ENCODE measurements at regions not wholly inside any gene's neighbourhood (a gene's known extent, or its start where the extent isn't known, plus 50 kb on each side); places are given as distances from the start of the nearest gene placed in this dataset.

DNA sequence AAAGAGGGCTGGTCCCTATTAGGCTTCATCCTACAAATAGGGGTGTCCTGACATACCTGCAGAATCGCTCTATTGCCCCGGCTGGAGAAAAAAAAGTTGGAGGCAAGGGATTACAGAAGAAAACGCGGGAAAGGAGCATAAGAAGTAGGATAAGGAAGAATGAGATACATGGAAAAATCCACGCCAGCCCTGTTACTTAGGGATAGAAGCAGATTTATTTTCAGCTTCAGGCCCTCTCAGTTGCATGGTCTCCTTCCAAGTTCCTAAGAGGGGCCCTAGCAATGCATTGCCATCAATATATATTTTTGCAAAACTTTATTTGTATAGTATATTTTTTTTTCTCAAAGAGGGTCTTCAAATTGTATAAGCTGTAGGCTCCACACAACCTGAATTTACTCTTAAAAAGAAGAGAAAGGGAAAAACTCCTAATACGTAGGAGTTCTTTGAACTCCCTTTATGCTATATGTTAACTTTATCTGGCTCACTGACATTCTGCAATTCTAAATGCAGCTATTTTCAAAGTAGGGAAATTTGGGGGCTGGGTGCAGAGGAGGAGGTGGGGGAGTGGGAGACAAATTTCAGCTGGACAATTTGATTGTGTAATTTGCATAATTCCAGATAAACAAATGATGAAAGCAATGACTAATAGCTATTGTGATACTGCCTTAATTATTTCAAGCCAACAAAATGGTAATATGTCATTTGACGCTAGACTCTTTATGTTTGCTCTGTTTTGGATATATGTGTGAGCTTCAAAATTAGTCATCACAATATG lies 137.7 kb upstream of the TRHDE start:
- TF ChIP-seq GATA2 (IDR thresholded peaks at IDR 0.05; ENCODE audit: low read depth, low read length) = no peak
- TF ChIP-seq GATA3 (IDR thresholded peaks at IDR 0.05; ENCODE audit: low read depth, low read length) = no peak

- TF ChIP-seq GATA3 (IDR thresholded peaks at IDR 0.05; ENCODE audit: low read depth, low read length) (no peak), GATA2 (IDR thresholded peaks at IDR 0.05; ENCODE audit: low read depth, low read length) (no peak)
Observed at GRCh38 chr12:72135021-72135301, 137.2 kb upstream of the TRHDE start.

- no peak for TF ChIP-seq GATA3 (IDR thresholded peaks at IDR 0.05; ENCODE audit: low read depth, low read length)
- TF ChIP-seq GATA2 (IDR thresholded peaks at IDR 0.05; ENCODE audit: low read depth, low read length) = no peak
Observed at GRCh38 chr12:72136792-72137191, 135.4 kb upstream of the TRHDE start.

DNA sequence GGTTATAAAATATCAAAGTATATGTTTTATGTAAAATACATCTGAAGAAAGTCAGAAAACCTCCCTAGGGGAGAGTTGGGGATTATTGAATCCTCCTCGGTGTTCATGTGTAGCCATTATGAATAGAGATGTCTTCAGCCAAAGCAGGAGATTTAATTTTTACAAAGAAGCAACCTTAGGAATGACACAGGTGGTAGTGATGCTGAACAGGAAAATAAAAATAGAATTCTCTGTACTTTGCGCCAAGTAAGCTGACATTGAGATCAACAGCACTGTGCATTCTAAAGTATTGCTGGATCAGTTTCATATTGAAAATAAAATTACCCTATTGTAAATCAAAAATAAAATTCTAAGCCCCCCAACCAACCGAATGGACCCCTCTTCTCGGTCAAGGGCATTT lies 132.8 kb upstream of the TRHDE start:
- no peak for TF ChIP-seq GATA3 (IDR thresholded peaks at IDR 0.05; ENCODE audit: low read depth, low read length)
- no peak for TF ChIP-seq GATA2 (IDR thresholded peaks at IDR 0.05; ENCODE audit: low read depth, low read length)

GRCh38 chr12:72141381-72141780 lies 130.8 kb upstream of the TRHDE start:
- TF ChIP-seq GATA3 (IDR thresholded peaks at IDR 0.05; ENCODE audit: low read depth, low read length) (no peak), GATA2 (IDR thresholded peaks at IDR 0.05; ENCODE audit: low read depth, low read length) (no peak)

- TF ChIP-seq GATA2 (IDR thresholded peaks at IDR 0.05; ENCODE audit: low read depth, low read length) (no peak), GATA3 (IDR thresholded peaks at IDR 0.05; ENCODE audit: low read depth, low read length) (no peak)
Observed at GRCh38 chr12:72144553-72144952, 127.6 kb upstream of the TRHDE start.

- TF ChIP-seq GATA3 (IDR thresholded peaks at IDR 0.05; ENCODE audit: low read depth, low read length) (no peak), GATA2 (IDR thresholded peaks at IDR 0.05; ENCODE audit: low read depth, low read length) (no peak)
Observed at GRCh38 chr12:72146495-72146894, 125.7 kb upstream of the TRHDE start.

DNA sequence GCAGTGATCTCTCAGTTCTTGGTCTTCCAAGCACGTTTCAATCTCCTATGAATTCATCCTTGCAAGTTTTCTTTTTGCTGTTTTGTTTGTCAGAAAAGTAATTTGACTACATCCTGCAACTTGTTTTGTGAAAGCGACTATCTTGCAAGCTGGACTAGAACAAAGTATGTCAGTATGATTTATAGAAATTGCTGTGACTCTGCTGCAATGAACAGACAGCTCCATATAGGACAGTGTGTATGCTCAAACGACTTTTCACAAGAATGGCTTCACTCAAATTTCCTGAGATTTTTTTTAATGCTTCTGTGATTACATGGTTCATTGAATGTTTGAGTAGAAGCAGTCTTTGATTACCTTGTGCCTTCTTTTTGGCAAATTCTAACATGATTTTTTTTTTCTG lies 123.5 kb upstream of the TRHDE start:
- TF ChIP-seq GATA2 (IDR thresholded peaks at IDR 0.05; ENCODE audit: low read depth, low read length) (no peak), GATA3 (IDR thresholded peaks at IDR 0.05; ENCODE audit: low read depth, low read length) (no peak)

- no peak for TF ChIP-seq GATA3 (IDR thresholded peaks at IDR 0.05; ENCODE audit: low read depth, low read length)
- no peak for TF ChIP-seq GATA2 (IDR thresholded peaks at IDR 0.05; ENCODE audit: low read depth, low read length)
Observed at GRCh38 chr12:72162875-72163274, 109.3 kb upstream of the TRHDE start.

DNA sequence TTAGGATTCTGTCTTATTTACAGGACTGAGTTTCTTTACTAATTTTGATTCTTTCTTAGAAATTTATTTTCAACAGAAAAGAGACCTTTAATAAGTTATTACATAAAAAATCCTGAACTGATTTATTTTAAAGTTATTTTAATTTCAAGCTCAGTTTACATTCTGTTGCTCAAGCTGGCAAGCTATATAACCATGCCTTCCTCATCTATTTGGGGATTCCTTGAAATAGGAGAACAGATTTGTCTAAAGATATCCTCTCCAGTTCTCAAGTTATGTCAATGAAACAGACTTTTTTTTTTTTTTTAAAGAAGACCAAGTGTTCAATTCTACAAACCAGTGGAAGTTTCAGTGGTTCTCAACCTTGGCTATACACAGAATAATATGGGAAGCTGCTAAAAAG lies 103.3 kb upstream of the TRHDE start:
- TF ChIP-seq GATA3 (IDR thresholded peaks at IDR 0.05; ENCODE audit: low read depth, low read length) (no peak), GATA2 (IDR thresholded peaks at IDR 0.05; ENCODE audit: low read depth, low read length) (no peak)

GRCh38 chr12:72173974-72174373 lies 98.2 kb upstream of the TRHDE start:
- TF ChIP-seq GATA3 (IDR thresholded peaks at IDR 0.05; ENCODE audit: low read depth, low read length) (no peak), GATA2 (IDR thresholded peaks at IDR 0.05; ENCODE audit: low read depth, low read length) (no peak)

GRCh38 chr12:72178244-72178643 lies 93.9 kb upstream of the TRHDE start:
- TF ChIP-seq GATA2 (IDR thresholded peaks at IDR 0.05; ENCODE audit: low read depth, low read length) (no peak), GATA3 (IDR thresholded peaks at IDR 0.05; ENCODE audit: low read depth, low read length) (no peak)

DNA sequence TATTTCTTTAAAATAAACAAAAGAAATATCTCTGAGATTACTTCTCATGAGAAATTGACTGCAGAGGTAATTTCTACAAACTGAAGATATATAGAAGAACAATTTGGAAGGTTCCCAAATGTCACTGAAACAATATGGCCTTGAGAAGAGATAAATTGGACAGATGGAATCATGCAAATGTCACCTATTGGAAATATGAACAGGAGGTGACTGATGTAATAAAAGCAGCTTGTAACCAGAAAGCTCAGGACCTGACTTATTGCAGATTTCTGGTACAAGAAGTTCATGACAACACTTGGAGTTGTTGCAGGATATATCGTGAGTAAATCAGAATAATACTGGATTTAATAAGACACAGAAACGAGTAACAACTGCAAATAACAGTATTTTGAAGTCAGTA lies 93.3 kb upstream of the TRHDE start:
- TF ChIP-seq GATA2 (IDR thresholded peaks at IDR 0.05; ENCODE audit: low read depth, low read length) (no peak), GATA3 (IDR thresholded peaks at IDR 0.05; ENCODE audit: low read depth, low read length) (no peak)

DNA sequence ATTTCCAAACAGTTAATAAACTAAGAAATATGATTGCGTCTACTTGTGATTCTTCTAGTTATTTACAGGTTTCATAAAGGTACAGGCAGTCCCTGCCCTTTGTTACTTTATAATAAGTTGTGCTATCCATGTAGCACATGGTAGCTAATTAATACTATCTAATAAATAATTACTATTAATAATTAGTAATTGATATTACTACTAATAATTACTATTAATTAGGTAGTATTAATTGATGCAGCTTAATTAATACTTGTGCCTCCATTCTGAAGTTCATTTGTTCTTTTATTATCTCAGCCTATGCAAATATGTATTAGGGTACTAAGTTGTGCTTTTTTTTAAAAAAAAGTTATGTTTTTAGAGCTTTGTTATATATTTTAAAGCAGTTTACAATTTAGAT lies 92.3 kb upstream of the TRHDE start:
- TF ChIP-seq GATA3 (IDR thresholded peaks at IDR 0.05; ENCODE audit: low read depth, low read length) (no peak), GATA2 (IDR thresholded peaks at IDR 0.05; ENCODE audit: low read depth, low read length) (no peak)

GRCh38 chr12:72189266-72189665 lies 82.9 kb upstream of the TRHDE start:
- TF ChIP-seq GATA3 (IDR thresholded peaks at IDR 0.05; ENCODE audit: low read depth, low read length) (no peak), GATA2 (IDR thresholded peaks at IDR 0.05; ENCODE audit: low read depth, low read length) (no peak)

GRCh38 chr12:72191761-72192160 lies 80.4 kb upstream of the TRHDE start:
- TF ChIP-seq GATA3 (IDR thresholded peaks at IDR 0.05; ENCODE audit: low read depth, low read length) = no peak
- no peak for TF ChIP-seq GATA2 (IDR thresholded peaks at IDR 0.05; ENCODE audit: low read depth, low read length)

Data from SH-SY5Y (cell line).